SH-SY5Y (cell line): ENCODE measurements at regions not wholly inside any gene's neighbourhood (a gene's known extent, or its start where the extent isn't known, plus 50 kb on each side); places are given as distances from the start of the nearest gene placed in this dataset.

Experiments used
- GATA2 ChIP-seq: IDR thresholded peaks from 2 replicates; pipeline ENCODE4 v1.6.1; 2011; ENCODE audit warnings: mild to moderate bottlenecking, low read depth, low read length
- GATA3 ChIP-seq: IDR thresholded peaks from 2 replicates; pipeline ENCODE4 v1.6.1; 2011; ENCODE audit warnings: low read depth, mild to moderate bottlenecking, low read length, moderate library complexity

- no peak for TF ChIP-seq GATA3
- TF ChIP-seq GATA2: no peak
These were observed 113.7 kb upstream of the DPYD start for GRCh38 chr1:98034505-98034904.

- TF ChIP-seq GATA2: no peak
- no peak for TF ChIP-seq GATA3
These were observed 112.1 kb upstream of the DPYD start for GRCh38 chr1:98032958-98033357.

- no peak for TF ChIP-seq GATA3
- TF ChIP-seq GATA2: no peak
These were observed 110.1 kb upstream of the DPYD start for GRCh38 chr1:98030976-98031375.

GRCh38 chr1:98030483-98030882 lies 109.6 kb upstream of the DPYD start:
- TF ChIP-seq GATA2: no peak
- no peak for TF ChIP-seq GATA3

- TF ChIP-seq GATA3 (no peak), GATA2 (no peak)
These were observed 108.0 kb upstream of the DPYD start for GRCh38 chr1:98028800-98029199.

- TF ChIP-seq GATA2: no peak
- no peak for TF ChIP-seq GATA3
These were observed 106.4 kb upstream of the DPYD start for GRCh38 chr1:98027103-98027705.

GRCh38 chr1:98025858-98026257 lies 105.0 kb upstream of the DPYD start:
- TF ChIP-seq GATA2 (no peak), GATA3 (no peak)

GRCh38 chr1:98021126-98021525 lies 100.3 kb upstream of the DPYD start:
- no peak for TF ChIP-seq GATA2
- TF ChIP-seq GATA3: no peak

- TF ChIP-seq GATA3: no peak
- no peak for TF ChIP-seq GATA2
These were observed 98.9 kb upstream of the DPYD start for GRCh38 chr1:98019747-98020146.

GRCh38 chr1:98018074-98018473 lies 97.2 kb upstream of the DPYD start:
- TF ChIP-seq GATA3 (no peak), GATA2 (no peak)

- TF ChIP-seq GATA3 (no peak), GATA2 (no peak)
These were observed 96.3 kb upstream of the DPYD start for GRCh38 chr1:98017184-98017583.

GRCh38 chr1:98008373-98008772 lies 87.5 kb upstream of the DPYD start:
- TF ChIP-seq GATA2 (no peak), GATA3 (no peak)

GRCh38 chr1:98005326-98006010 lies 84.6 kb upstream of the DPYD start:
- TF ChIP-seq GATA2 (no peak), GATA3 (no peak)

- TF ChIP-seq GATA2 (no peak), GATA3 (no peak)
These were observed 82.6 kb upstream of the DPYD start for GRCh38 chr1:98003442-98003841.

GRCh38 chr1:98002288-98002687 lies 81.5 kb upstream of the DPYD start:
- TF ChIP-seq GATA2 (no peak), GATA3 (no peak)
